Activated CD4-positive, alpha-beta T cell treated with anti-CD3 and anti-CD28 coated beads, Interleukin-2, amount 10 ng/mL, durations not matched to agents 24 days and 14 days (primary cell): ENCODE measurements at regions not wholly inside any gene's neighbourhood (a gene's known extent, or its start where the extent isn't known, plus 50 kb on each side); places are given as distances from the start of the nearest gene placed in this dataset.

Experiments used
- DNase-seq: peaks from one replicate; pipeline ENCODE4 v3.0.0; 2022
- H3K27ac Mint-ChIP-seq: one replicate; pipeline ENCODE4 v1.8.0; 2022; ENCODE audit warnings: mild to moderate bottlenecking, mixed read lengths
- H3K27me3 Mint-ChIP-seq: one replicate; pipeline ENCODE4 v1.8.0; 2022; ENCODE audit warnings: mixed read lengths
- H3K36me3 Mint-ChIP-seq: one replicate; pipeline ENCODE4 v1.8.0; 2022; ENCODE audit warnings: low read depth, mild to moderate bottlenecking, mixed read lengths
- H3K4me1 Mint-ChIP-seq: one replicate; pipeline ENCODE4 v1.8.0; 2021; ENCODE audit warnings: mixed read lengths
- H3K4me3 Mint-ChIP-seq: one replicate; pipeline ENCODE4 v1.8.0; 2022; ENCODE audit warnings: mild to moderate bottlenecking, moderate library complexity, mixed read lengths
- H3K9me3 Mint-ChIP-seq: one replicate; pipeline ENCODE4 v1.8.0; 2021; ENCODE audit warnings: mixed read lengths
- intact Hi-C: fragments of 100-400 bp; cut with micrococcal nuclease; formaldehyde crosslinking; loops from one replicate; pipeline ENCODE4 v1.15.1; 2023

DNA sequence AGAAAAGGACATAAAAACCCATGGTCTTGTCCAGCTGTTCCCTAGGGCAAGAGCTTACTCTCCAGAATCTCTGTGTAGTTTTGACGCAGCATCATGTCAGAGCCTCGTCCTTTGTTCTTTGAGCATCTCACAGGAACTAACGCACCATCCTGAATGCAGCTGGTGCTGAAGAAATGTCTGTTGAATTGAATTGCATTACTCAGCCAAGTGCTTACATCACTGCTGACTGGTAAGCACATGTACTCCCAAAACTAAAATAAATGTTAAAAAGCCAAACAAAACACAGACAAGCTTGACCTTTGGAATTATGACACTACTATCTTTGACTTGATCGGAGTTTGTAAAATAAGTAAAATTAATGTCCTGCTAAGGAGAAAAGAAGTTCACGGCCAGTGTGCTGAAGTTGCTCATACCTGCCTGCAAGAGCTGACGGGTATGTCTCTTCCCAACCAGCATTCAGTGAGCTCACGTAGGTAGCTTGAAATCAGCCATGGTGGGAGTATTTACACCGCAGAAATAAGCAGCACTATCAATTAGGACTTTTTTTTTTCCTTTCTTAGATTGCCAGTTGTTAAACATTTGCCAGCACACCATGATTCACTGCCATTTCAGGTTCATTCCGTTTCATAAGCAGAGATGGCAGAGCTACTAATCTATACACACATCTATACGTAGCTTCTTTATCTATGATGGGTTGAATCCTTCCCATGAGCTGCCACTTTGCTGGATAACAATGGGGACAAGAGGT, 310.6 kb upstream of the MSX2 start:
- Mint-ChIP-seq H3K9me3 (no peaks in the 10 kb centered on the region), H3K4me3 (no peak overlapping the region), H3K4me1 (no peaks in the 10 kb centered on the region), H3K36me3 (no peaks in the 10 kb centered on the region), H3K27ac (no peak overlapping the region), H3K27me3 (peaks cover 2% of the 10 kb centered on the region)
- no peak for DNase-seq
- intact Hi-C loops = no loop called here

DNA sequence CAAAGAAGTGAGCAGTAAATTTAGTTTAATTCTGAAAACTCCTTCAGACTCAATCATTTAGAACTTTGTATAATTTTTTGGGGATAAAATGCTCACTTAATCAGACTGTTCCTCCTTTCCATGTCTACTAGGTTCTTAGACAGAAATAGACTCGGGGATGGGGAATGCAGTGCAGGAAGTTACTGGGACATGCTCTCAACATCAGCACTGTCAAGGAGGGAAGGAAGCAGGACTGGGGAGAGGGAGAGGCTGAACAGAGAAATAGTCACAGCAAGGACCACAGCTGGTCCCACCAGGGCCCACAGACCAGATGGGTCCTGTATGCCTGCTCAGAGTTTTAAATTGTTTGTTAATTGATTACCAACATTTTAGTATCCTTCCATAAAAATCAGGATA, 310.1 kb upstream of the MSX2 start:
- H3K27ac Mint-ChIP-seq = no peak overlapping the region

DNA sequence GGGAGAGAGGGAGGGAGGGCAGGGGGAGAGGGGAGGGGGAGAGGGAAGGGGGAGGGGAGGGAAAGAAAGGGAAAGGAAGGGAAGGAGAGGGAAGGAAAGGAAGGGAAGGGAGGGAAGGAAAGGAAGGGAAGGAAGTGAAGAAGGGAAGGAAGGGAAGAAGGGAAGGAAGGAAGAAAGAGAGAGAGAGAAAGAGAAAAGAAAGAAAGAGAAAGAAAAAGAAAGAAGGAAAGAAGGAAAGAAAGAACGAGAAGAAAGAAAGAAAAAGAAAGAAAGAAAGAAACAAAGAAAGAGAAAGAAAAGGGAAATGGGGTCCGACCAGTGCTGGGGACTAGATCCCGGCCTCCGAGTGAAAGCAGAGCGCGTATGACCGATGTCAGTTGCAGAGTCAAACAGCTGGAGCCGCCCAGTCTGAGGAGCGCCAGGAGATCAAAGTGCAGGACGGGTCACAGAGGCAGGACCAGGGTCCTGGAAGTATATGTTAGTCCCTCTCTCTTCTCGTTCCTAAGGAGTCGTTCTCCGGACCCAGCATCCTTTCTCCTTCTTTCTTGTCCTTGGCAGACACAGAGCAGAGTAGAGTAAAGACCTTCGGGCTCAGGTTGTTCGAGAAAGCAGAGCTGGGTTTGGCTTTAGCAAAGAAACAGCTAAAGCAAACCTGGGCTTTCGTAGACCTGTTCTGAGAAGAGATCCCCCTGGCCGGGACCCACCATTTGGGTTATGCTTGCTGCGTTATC, 305.4 kb upstream of the MSX2 start:
- H3K4me1 Mint-ChIP-seq = peaks cover 2% of the 10 kb centered on the region
- H3K27ac Mint-ChIP-seq = no peak overlapping the region
- peaks cover 5% of the 10 kb centered on the region for H3K27me3 Mint-ChIP-seq
- H3K9me3 Mint-ChIP-seq = no peaks in the 10 kb centered on the region
- no peaks in the 10 kb centered on the region for H3K36me3 Mint-ChIP-seq
- intact Hi-C loops = loop anchor here (1.0 kb wide), 1 partner anchor 374 kb away; no protein-coding TSS in a partner anchor
- peak overlapping the region; percentile 39 for H3K4me3 Mint-ChIP-seq
- DNase-seq = no peak

More for the DNA sequence above, 310.1 kb upstream of the MSX2 start:
- no peak overlapping the region for H3K4me3 Mint-ChIP-seq
- DNase-seq = no peak
- intact Hi-C loops = no loop called here
- H3K4me1 Mint-ChIP-seq = peaks cover under 1% of the 10 kb centered on the region
- H3K9me3 Mint-ChIP-seq = no peaks in the 10 kb centered on the region
- H3K36me3 Mint-ChIP-seq = no peaks in the 10 kb centered on the region
- peaks cover 4% of the 10 kb centered on the region for H3K27me3 Mint-ChIP-seq

DNA sequence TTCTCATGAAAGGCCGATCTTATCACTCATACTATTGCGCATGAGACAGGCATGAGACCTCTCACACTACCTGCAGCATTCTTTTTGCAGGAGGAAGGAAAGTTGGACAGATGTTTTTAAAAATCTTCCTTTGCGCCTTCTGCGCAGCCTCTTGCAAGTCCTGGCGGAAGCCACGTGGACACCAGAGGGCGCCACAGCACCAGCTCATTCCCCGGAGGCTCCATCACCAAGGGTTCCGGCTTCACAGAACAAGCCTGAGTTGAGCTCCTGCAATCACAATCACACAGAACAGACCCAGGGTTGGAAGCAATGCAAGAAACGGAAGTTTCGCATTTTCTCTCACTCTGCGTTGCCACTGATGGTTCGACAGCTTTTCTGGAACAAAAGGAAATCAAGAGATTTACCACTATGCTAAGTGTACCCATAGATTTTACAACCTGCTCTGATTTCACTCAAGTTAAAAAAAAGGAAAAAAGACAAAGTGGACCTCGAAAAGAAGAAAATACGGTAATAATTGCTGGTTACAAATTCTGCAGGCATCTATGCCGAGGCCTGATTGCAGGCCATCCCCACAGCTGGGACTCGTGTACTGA, 304.7 kb upstream of the MSX2 start:
- peak; percentile 93 for DNase-seq
- Mint-ChIP-seq H3K4me3 (peak overlapping the region; percentile 15), H3K27me3 (peaks cover 5% of the 10 kb centered on the region), H3K36me3 (no peaks in the 10 kb centered on the region), H3K27ac (no peak overlapping the region), H3K4me1 (peaks cover 2% of the 10 kb centered on the region), H3K9me3 (no peaks in the 10 kb centered on the region)
- intact Hi-C loops = loop anchor here (1.0 kb wide), 1 partner anchor 374 kb away; no protein-coding TSS in a partner anchor

DNA sequence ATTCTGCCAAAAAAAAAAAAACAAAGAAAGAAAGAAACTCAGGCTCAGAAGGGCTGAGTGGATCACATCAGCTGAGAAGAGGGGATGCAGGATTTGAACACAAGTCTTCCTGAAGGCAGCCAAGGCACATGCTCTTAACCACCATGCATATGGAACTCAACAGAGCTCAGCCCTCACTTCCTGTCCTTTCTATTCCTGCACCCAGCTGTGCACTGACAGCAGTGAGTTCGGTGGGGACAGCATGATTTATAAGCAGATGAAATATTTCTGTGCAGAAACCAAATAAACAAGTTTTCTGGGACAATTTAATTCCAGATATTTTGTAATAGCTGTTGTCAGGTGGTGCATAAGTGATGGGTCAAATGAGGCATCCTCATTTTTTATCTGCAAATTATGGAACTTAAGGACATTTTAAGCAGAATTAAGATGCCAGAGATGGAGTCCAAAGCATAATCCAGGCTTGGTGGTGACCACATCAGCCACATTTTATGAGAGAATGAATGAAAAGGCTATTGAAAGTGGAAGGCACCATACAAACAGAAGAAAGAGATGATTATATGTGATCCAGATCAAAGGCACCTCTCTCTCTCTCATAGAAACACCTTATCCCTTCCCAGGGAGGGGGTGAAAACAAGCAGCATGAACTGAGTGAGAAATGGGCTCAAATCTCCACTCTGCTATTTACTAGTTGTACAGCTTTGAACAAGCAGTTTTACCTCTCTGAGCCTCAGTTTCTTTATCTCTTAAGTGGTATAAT, 303.6 kb upstream of the MSX2 start:
- H3K9me3 Mint-ChIP-seq = no peaks in the 10 kb centered on the region
- peaks cover 5% of the 10 kb centered on the region for H3K27me3 Mint-ChIP-seq
- H3K4me3 Mint-ChIP-seq = no peak overlapping the region
- intact Hi-C loops = no loop called here
- no peak for DNase-seq
- H3K4me1 Mint-ChIP-seq = peaks cover 2% of the 10 kb centered on the region
- no peak overlapping the region for H3K27ac Mint-ChIP-seq
- H3K36me3 Mint-ChIP-seq = no peaks in the 10 kb centered on the region

DNA sequence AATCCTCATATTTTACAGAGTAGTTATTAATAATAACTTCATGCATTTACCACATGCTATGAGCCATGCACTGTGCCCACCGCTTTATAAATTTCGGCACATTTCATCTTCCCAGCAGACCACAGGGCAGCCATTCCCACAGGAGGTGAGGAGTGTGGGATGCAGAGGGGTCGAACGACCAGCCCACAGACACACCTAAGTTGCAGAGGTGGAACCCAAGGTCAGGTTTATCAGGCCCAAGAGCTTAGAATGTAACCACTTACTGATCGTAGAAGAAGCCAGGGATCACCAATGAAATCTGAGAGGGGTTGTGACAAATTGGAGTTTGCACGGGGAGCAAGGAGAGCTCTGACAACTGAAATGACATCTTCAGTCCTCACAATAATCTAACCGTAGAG, 303.0 kb upstream of the MSX2 start:
- Mint-ChIP-seq H3K27me3 (peaks cover 5% of the 10 kb centered on the region), H3K27ac (no peak overlapping the region)
- intact Hi-C loops = no loop called here

DNA sequence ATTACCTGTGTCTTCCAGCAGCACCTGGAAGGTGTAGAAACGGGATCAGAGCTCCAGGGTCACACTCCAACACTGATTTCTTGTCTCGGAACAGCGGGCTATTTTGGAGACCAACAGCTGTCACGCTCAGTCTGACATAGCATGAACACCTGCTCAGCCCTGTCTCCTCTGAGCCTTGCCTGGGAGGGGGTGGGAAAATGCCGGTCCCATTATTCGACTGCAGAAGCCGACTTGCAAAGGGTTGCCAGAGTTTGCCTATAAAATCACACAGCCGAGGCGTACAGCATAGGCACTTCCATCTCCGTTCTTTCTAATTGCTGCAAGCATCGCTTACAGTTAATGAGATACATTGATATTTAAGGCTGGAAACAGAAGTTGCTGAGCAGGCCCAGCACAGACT, 300.8 kb upstream of the MSX2 start:
- Mint-ChIP-seq H3K4me1 (peaks cover 2% of the 10 kb centered on the region), H3K9me3 (no peaks in the 10 kb centered on the region), H3K4me3 (no peak overlapping the region), H3K36me3 (no peaks in the 10 kb centered on the region), H3K27ac (no peak overlapping the region), H3K27me3 (peaks cover 4% of the 10 kb centered on the region)
- DNase-seq = no peak
- intact Hi-C loops = no loop called here

More for the DNA sequence above, 303.0 kb upstream of the MSX2 start:
- Mint-ChIP-seq H3K4me1 (peaks cover 2% of the 10 kb centered on the region), H3K9me3 (no peaks in the 10 kb centered on the region), H3K4me3 (no peak overlapping the region), H3K36me3 (no peaks in the 10 kb centered on the region)
- DNase-seq = no peak

DNA sequence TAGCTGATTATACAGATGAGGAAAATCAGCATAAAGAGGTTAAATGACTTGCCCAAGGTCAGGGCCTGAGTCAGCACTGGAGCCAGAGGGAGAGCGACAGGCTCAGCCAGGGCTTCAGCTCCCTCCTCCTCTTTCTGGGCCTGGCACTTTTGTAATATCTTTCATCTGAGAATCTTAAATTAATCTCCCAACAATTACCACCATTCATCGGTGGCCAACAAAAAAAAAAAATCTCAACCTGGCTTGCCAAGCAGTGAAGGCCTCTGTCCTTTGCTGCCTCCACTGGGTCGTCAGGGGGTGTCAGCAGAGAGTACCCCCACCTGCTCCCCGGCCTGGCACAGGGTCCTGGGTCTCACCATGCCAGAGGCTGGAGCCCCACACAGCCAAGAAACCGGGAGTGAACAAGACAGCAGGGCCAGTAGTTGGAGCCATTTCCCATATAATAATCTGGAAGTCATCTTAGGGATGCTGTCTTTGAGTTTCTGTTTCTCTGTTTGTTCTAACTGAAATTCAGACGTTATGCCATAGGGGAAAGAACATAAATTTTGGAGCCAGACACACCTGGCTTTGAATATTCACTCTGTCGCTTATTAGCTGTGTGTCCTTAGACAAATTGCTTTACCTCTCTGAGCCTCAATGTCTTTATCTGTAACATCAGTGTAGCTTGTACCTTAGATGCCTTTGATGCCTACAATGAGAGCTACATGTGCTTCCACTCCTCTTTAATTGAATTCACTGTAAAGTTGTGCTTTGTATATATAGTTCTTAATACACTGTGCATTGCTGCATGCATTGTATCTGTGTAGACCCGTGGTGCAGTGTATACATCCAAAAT, 299.9 kb upstream of the MSX2 start:
- Mint-ChIP-seq H3K36me3 (no peaks in the 10 kb centered on the region), H3K9me3 (no peaks in the 10 kb centered on the region), H3K4me1 (peaks cover under 1% of the 10 kb centered on the region), H3K27ac (no peak overlapping the region), H3K4me3 (no peak overlapping the region), H3K27me3 (peaks cover under 1% of the 10 kb centered on the region)
- no peak for DNase-seq
- intact Hi-C loops = no loop called here

DNA sequence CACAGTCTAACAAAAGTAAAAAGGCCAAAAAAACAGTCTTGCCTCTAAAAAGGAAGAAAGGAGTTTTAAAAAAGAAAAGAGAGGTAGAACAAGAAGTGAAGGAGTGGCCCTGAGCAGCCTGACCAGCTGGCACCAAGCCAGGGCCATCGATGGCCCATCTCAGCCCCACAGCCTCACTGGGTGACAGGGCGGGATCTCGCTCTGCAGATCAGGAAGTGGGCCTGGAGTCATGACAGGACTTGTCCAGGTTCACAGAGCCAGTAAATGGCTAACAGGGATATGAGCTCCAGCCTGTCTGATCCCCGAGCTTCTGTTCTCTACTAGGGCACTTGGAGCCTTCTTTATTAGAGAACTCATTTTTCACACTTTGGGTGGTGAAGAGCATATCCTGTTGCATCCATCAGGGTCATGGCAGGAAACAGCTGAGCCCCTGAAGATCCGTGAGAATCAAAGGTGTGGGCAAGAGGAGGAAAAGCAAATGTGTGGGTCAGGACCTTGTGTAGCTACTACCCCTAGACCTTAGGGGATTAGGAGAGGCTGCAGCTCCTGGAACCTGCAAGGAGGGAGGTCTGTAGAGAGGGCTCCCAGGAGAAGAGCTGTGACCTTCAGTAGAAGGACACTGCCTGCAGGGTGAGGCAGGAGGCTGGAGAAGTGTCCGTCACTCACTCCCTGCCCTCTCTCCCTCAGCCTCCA, 299.0 kb upstream of the MSX2 start:
- no peaks in the 10 kb centered on the region for H3K27me3 Mint-ChIP-seq
- H3K4me1 Mint-ChIP-seq = no peaks in the 10 kb centered on the region
- no peak for DNase-seq
- no peaks in the 10 kb centered on the region for H3K9me3 Mint-ChIP-seq
- H3K36me3 Mint-ChIP-seq = no peaks in the 10 kb centered on the region
- intact Hi-C loops = no loop called here
- H3K27ac Mint-ChIP-seq = no peak overlapping the region
- H3K4me3 Mint-ChIP-seq = no peak overlapping the region

DNA sequence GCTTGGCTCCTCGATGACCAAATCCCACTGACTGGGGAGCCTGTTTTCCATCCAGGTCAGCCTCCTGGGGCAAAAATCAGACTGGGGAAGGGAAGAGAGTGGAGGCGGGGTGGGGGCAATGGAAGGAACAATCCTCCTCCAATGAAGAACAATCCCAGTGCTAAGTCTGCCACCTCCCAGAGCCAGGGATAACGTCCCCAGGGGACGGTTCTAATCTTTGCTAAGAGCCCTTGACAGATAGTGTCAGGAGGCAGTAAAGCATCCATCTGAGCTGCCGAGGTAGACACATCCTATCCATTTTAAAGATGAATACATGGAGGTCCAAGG, 298.5 kb upstream of the MSX2 start:
- Mint-ChIP-seq H3K9me3 (no peaks in the 10 kb centered on the region), H3K4me3 (no peak overlapping the region), H3K4me1 (no peaks in the 10 kb centered on the region), H3K36me3 (no peaks in the 10 kb centered on the region), H3K27me3 (no peaks in the 10 kb centered on the region), H3K27ac (no peak overlapping the region)
- DNase-seq = no peak
- intact Hi-C loops = no loop called here

DNA sequence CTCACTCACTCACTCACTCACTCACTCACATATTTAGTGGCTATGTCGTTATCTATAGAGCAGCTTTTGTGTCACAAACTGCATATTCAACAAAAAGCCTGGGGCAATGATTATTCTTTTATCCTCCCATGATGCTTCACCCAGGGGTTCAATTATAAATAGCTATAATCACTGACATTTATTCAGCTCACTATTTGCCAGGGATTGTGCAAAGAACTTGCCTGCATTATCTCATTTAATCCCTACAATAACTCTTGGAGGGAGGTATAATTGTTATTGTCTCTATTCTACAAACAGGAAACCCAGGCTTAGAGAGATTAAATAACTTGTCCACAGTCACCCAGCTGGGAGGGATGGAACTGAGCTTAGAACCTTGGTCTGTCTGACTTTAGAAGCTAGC, 298.0 kb upstream of the MSX2 start:
- Mint-ChIP-seq H3K9me3 (no peaks in the 10 kb centered on the region), H3K36me3 (no peaks in the 10 kb centered on the region), H3K4me1 (no peaks in the 10 kb centered on the region), H3K27ac (no peak overlapping the region), H3K4me3 (no peak overlapping the region), H3K27me3 (no peaks in the 10 kb centered on the region)
- intact Hi-C loops = no loop called here
- no peak for DNase-seq

DNA sequence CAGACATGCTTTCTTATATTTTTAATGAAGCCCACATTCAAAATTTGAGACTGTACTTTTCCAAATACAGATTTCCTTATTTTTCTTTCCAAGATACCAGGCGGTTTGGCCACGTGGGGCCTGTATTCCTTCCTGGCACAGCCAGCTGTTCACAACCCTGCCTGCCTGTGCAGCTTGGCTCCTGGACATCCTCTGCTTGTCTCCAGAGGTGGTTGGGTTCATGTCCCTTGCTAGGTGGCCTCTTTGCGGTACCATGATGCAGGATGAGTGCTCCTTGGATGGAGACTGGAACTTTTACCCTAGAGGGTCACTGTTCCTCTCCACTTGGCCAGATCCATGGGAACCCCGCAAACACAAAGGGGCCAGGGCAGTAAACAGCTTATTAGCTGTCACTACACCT, 297.5 kb upstream of the MSX2 start:
- H3K27me3 Mint-ChIP-seq = no peaks in the 10 kb centered on the region
- no peaks in the 10 kb centered on the region for H3K9me3 Mint-ChIP-seq
- no peak overlapping the region for H3K27ac Mint-ChIP-seq
- H3K4me3 Mint-ChIP-seq = no peak overlapping the region
- no peaks in the 10 kb centered on the region for H3K36me3 Mint-ChIP-seq
- no peaks in the 10 kb centered on the region for H3K4me1 Mint-ChIP-seq
- DNase-seq = no peak
- intact Hi-C loops = no loop called here

DNA sequence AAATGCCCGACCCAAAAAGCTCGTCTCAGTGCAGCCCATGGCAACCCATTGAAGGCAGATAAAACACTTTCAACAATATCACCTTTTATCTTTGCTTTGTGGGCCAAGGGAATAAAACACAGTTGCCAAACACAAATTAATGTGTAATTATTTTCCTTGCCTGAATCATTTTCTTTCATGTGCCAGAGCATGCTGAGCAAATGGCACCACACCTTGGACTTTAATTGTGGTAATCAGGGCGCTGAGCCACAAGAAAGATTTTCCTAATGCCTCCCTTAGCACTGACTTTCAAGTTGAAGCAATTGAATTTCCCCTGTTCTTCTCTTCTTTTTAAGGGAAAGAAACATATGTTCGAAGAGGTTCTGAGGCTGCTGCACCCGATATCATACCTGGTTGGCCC, 297.1 kb upstream of the MSX2 start:
- no peak overlapping the region for H3K4me3 Mint-ChIP-seq
- no peaks in the 10 kb centered on the region for H3K4me1 Mint-ChIP-seq
- intact Hi-C loops = no loop called here
- no peaks in the 10 kb centered on the region for H3K9me3 Mint-ChIP-seq
- no peak overlapping the region for H3K27ac Mint-ChIP-seq
- H3K27me3 Mint-ChIP-seq = no peaks in the 10 kb centered on the region
- H3K36me3 Mint-ChIP-seq = no peaks in the 10 kb centered on the region
- no peak for DNase-seq
